ENCODE measurements at regions not wholly inside any gene's neighbourhood (a gene's known extent, or its start where the extent isn't known, plus 50 kb on each side); places are given as distances from the start of the nearest gene placed in this dataset.

DNA sequence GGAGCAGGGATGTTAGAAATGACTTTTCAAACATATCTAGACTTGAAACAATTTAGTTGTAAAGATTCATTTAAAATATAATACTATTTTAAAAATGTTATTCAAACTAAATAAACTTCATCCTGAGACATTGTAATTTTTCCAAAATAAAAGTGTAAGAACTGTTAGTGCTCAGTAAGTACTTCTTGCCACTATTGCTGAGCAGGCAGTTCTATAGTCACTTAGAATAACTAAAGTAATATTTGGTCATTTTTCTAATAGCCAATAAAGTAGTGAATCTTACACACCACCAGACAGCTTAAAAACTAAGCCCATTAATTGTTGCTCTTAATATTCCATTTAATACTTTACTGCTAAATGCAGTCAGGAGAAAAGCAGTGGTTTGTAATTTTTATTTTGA, 1120.0 kb upstream of the CDH10 start:
- H3K9me3 ChIP-seq, result no peaks in the 10 kb centered on the region

DNA sequence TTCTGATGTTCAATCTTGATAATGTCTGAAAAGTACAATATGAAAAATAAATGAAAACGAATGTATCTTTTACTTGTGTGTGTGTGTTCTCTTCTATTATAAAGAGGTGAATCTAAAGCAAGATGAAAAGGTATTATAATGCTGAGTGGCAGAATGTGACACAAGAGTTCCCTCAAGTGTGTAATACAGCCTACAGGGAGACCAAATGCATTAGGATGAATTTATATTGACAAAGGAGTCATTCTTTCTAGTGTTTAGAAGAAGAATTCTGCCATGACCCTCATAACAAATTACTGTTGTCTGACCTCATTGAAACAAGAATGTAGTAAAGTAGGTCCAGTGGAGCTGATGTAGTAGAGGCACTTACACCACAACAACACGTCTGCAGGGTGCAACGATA, 1119.0 kb upstream of the CDH10 start:
- TF ChIP-seq, protein P1, sequence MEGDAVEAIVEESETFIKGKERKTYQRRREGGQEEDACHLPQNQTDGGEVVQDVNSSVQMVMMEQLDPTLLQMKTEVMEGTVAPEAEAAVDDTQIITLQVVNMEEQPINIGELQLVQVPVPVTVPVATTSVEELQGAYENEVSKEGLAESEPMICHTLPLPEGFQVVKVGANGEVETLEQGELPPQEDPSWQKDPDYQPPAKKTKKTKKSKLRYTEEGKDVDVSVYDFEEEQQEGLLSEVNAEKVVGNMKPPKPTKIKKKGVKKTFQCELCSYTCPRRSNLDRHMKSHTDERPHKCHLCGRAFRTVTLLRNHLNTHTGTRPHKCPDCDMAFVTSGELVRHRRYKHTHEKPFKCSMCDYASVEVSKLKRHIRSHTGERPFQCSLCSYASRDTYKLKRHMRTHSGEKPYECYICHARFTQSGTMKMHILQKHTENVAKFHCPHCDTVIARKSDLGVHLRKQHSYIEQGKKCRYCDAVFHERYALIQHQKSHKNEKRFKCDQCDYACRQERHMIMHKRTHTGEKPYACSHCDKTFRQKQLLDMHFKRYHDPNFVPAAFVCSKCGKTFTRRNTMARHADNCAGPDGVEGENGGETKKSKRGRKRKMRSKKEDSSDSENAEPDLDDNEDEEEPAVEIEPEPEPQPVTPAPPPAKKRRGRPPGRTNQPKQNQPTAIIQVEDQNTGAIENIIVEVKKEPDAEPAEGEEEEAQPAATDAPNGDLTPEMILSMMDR (IDR thresholded peaks at IDR 0.05), result no peak
- H3K27me3 ChIP-seq, result no peaks in the 10 kb centered on the region
- no peak overlapping the region for H3K27ac ChIP-seq
- intact Hi-C loops (cut with DNase I; ENCODE audit: low total_unique reads), result no loop called here
- DNase-seq, result no peak
- no peaks in the 10 kb centered on the region for H3K9me3 ChIP-seq
- H3K36me3 ChIP-seq, result no peaks in the 10 kb centered on the region
- no peaks in the 10 kb centered on the region for H3K4me1 ChIP-seq
- H3K4me3 ChIP-seq, result no peak overlapping the region

More for the DNA sequence above, 1120.0 kb upstream of the CDH10 start:
- Histone ChIP-seq H3K27ac (no peak overlapping the region), H3K4me3 (no peak overlapping the region), H3K27me3 (no peaks in the 10 kb centered on the region), H3K4me1 (no peaks in the 10 kb centered on the region), H3K36me3 (no peaks in the 10 kb centered on the region)
- no peak for DNase-seq
- intact Hi-C loops (cut with DNase I; ENCODE audit: low total_unique reads), result no loop called here
- TF ChIP-seq, protein P1 (IDR thresholded peaks at IDR 0.05), result no peak

DNA sequence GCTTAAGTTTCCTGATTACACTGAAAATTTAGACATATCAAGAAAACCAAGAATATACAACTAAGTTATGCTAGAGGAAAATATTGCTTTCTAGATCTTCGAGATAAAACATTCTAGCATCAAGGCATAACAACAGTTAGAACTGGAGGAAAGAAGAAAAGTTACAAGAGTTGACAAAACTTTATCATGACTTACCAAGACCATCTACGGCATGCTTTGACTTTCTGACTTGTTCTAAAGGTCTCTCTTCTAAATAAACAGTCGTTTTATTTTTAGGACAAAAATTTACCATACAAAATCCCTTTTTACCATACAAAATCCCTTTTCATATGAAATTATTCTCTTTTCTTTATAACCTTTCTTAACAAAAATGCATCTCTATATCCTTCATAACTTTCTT, 1110.1 kb upstream of the CDH10 start:
- TF ChIP-seq, protein P1 (IDR thresholded peaks at IDR 0.05), result no peak
- H3K4me1 ChIP-seq, result peaks cover 0 to 9% (median 0%) of the 10 kb centered on the region in 4 donors
- no peak for DNase-seq
- H3K27ac ChIP-seq, result no peak overlapping the region
- intact Hi-C loops (cut with DNase I; ENCODE audit: low total_unique reads), result no loop called here
- H3K27me3 ChIP-seq, result no peaks in the 10 kb centered on the region
- H3K36me3 ChIP-seq, result no peaks in the 10 kb centered on the region
- no peak overlapping the region for H3K4me3 ChIP-seq
- no peaks in the 10 kb centered on the region for H3K9me3 ChIP-seq

DNA sequence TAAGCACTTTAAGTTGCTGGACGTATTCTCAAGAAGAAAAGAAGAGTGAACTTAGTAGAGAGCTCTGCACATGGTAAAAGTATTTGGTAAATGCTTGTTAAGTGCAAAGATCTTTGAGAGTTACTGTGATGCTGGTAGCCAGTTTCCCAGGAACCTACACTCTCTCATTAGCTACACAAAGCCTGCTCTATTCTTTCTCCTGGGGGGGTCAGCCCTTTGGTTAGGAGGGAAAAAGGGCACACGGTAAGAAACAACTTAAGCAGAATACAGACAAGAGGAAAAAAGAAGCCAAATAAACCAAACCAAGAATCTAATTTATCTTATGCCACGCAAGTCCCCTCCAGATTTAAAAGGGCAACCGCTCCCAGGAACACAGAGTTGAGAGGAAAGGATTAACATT, 1100.1 kb upstream of the CDH10 start:
- H3K4me1 ChIP-seq, result no peaks in the 10 kb centered on the region
- H3K36me3 ChIP-seq, result no peaks in the 10 kb centered on the region
- TF ChIP-seq, protein P1 (IDR thresholded peaks at IDR 0.05), result no peak
- intact Hi-C loops (cut with DNase I; ENCODE audit: low total_unique reads), result no loop called here
- DNase-seq, result no peak
- H3K27ac ChIP-seq, result no peak overlapping the region
- H3K27me3 ChIP-seq, result no peaks in the 10 kb centered on the region
- H3K4me3 ChIP-seq, result no peak overlapping the region
- H3K9me3 ChIP-seq, result no peaks in the 10 kb centered on the region

DNA sequence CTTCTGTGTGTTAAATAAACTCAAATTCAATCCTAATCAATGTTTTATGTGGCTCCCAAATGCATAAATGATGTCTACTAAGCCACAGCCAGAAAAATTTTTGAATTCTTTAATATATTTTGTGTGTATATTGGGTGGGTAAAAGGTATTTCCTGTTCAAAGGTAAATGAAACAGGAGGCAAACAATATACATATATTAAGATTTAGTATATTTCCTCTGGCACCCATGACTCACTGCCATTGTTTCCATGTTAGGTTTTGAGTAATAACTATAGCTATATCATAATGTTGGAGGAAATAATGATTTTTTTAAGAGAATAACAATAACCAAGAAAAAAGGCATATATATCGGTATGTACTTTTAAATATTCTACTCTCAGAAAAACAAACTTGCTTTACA, 1071.9 kb upstream of the CDH10 start:
- Histone ChIP-seq H3K9me3 (no peaks in the 10 kb centered on the region), H3K36me3 (no peaks in the 10 kb centered on the region), H3K4me1 (no peaks in the 10 kb centered on the region), H3K4me3 (no peak overlapping the region), H3K27me3 (no peaks in the 10 kb centered on the region), H3K27ac (no peak overlapping the region)
- no peak for DNase-seq
- intact Hi-C loops (cut with DNase I; ENCODE audit: low total_unique reads), result no loop called here
- TF ChIP-seq, protein P1 (IDR thresholded peaks at IDR 0.05), result no peak

DNA sequence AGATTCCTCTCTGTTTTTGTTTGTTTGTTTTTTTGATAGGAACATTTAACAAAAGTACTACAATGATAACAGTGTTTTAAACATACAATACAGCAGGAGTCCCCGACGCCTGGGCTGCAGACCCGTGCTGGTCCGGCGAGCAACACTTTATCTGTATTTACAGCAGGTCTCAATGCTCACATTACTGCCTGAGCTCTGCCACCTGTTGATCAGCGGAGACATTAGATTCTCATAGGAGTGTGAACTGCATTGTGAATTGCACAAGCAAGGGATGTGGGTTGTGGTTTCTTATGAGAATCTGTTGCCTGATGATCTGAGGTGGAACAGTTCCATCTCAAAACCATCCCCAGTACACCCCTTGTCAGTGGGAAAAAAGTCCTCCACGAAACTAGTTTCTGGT, 1068.5 kb upstream of the CDH10 start:
- H3K36me3 ChIP-seq, result no peaks in the 10 kb centered on the region
- TF ChIP-seq, protein P1 (IDR thresholded peaks at IDR 0.05), result no peak
- no peaks in the 10 kb centered on the region for H3K4me1 ChIP-seq
- no peak overlapping the region for H3K27ac ChIP-seq
- no peaks in the 10 kb centered on the region for H3K9me3 ChIP-seq
- no peaks in the 10 kb centered on the region for H3K27me3 ChIP-seq
- no peak for DNase-seq
- intact Hi-C loops (cut with DNase I; ENCODE audit: low total_unique reads), result no loop called here
- no peak overlapping the region for H3K4me3 ChIP-seq

Data from tibial artery (tissue), 4 donors.